ENCODE measurements at regions not wholly inside any gene's neighbourhood (a gene's known extent, or its start where the extent isn't known, plus 50 kb on each side); places are given as distances from the start of the nearest gene placed in this dataset.
"Not testable (repeated sequence)": the region's sequence is repeated elsewhere in the genome, so short reads cannot be mapped to it uniquely, and the experiment has no call there.

DNA sequence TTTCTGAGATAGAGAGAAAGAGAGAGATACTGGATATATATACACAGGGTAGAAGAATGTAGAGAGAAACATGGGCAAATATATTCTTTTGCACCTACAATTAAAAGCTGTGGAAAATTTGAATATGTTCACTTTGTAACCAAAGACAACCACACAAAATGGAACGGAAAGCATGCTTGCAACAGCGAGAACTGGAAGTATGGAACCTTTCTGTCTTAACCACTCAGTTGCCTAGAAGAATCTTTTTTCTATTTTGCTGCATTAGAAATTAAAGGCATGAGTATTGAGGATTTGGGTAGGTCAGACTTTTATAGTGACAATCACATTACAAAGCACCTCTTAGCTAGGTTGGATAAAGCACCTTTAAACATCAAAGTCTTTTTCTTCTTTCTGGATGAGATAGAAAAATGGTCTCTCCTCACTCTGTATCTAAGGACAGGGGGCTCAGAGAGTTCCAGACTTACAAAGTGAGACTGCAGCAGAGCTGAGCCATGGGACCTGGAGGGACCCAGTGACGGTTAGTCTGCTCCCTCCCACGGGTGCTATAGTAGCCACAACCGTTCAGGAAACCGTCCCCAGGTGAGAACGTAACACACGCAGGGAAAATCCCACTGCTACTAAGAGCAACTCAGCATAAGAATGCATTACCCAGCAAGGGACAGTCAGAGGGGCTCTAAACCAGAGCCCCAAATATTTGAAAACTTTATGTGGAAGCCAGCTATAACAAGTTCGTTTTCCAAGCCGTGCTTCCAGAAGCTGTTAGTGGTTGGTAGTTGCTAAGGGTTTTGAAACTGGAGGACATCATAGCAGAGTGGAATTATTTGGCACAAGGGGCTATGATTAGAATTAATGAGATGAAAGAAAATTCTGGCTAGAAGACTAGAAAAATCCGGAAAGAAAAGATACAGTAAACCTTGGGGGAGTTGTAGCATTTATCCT, 97.1 kb downstream of the DAD1 start:
- no peak for DNase-seq

DNA sequence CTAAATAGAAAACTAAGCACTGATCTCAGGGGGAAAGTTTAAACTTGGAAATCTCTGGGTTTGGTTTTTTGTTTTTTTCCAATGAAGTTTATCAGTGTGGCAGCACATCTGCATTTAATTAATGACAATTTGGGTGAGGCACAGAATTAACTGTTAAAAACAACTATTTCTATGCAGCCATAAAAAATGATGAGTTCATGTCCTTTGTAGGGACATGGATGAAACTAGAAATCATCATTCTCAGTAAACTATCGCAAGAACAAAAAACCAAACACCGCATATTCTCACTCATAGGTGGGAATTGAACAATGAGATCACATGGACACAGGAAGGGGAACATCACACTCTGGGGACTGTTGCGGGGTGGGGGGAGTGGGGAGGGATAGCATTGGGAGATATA, 98.0 kb downstream of the DAD1 start:
- DNase-seq = not testable (repeated sequence)

DNA sequence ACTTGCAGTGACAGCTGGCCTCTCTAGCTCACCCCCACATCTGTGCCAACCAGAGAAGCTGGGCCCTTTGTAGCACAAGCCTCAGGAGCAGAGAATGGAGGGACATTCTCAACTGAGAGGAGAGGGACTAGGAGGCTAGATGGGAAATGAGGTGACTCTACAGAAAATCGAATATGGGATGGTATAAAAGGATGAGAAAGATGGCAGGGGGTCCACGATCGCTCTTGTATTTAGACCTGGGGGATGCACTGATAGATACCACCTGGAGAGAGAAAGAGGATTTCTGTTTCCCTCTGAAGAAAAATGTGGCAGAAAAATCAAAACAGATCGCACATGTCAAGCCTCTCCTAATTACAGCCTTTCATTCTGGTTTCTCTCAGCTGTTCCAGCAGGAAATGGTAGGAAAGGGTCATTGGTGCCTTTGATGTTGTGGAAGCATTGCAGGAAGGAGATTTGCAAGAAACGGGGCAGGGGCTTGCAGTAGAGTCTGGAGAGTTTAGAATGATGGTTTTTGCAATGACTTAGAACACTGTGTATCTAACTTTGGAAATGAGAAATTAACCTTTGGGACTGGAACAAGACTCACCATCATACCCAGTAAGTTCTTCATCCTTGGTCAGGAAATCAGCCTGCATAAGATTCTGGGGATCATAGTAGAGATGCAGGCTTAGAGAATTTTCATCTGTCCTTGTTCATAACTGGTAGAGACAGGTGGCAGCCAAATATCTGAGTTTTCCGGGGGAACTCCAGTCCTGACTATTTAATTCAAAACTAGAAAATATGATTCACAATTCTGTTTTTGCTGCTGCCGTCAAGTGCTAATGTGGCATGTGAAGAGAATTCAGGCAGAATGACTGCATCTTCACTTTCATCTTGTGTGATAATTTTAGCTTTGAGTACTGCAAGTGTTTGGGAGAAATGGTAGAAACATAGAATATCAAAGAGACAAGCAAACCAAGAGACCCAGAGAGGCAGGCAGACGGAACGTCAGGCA, 98.8 kb downstream of the DAD1 start:
- no peak for DNase-seq

DNA sequence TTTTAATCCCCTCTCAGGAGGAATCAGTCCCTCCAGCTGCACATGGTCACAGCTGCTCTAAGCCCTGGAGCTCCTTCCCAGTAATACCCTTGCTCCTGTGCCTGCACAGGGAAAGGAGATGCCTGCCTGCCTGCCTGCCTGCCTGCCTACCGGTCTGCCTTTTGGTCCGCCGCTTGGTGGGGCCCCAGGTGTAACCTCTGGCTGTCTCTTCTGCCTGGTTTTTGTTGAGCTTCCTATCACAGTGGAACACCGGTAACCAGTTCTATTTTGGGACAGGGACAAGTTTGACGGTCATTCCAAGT, 99.8 kb downstream of the DAD1 start:
- DNase-seq = no peak

DNA sequence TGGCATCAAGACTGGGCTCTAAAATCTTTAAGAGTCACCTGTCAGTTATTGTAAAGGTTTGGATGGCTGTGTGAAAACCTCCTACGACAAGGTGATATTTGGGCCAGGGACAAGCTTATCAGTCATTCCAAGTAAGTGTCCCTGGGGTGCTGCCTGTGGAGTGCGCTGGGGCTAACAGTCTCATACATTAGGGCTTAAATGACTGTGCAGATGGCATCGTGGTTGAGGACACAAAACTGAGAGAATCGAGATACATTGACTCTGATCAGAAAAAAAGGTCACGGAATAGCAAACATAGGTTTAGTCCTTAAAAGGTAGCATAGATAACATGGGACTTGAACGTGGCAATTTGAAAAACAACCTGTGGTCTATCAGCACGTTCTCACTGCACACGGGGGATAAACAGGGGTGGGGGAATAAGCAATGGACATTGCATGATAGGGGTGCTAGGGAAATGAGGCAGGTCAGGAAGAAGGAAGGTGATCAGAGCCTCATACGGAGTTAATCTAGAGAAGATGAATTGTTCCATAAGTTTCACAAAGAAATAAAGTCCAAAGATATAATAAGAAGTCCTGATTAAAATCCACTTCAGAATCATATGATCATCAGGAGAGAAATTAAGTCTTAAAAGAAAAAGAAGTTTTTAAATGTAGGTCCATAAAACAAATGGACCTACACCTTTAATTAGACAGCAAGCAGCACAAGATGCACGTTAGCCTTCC, 100.3 kb downstream of the DAD1 start:
- no peak for DNase-seq

DNA sequence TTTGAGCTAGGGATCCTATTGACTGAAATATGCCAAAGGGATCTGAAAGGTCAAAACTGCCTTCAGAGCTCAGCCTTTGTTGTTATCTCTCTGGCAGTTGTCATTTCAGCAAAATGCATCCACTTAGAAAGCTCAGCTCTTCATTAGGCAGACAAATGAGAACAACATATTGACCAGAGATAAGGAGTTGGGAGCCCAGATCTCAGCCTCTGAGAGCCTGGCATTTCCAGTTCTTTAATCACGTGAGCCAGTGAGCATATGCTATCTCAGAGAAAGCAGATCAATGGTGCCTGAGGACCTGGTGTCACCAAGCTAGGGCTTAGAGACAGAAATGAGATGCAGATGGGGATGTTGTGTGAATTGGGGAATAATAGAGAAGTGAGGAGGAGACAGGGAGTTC, 101.1 kb downstream of the DAD1 start:
- no peak for DNase-seq

DNA sequence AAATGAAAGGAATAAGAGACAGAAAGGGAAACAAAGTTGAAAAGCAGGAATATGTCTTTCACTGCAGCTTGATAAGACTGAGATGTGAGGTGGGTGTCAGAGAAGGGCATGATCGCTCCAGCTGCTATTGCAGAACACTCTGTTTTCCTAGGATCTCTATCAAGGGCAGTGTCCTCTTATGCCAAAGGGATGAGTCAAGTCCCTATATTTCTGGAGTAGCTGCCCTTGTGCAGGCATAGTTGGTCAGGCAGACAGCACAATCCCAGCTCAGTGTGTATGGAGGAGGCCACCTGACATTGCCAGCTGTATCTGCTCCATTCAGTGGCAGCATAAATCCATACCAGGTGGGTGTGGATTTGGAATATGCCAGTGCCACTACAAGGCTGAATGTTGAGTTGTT, 101.6 kb downstream of the DAD1 start:
- DNase-seq = no peak

DNA sequence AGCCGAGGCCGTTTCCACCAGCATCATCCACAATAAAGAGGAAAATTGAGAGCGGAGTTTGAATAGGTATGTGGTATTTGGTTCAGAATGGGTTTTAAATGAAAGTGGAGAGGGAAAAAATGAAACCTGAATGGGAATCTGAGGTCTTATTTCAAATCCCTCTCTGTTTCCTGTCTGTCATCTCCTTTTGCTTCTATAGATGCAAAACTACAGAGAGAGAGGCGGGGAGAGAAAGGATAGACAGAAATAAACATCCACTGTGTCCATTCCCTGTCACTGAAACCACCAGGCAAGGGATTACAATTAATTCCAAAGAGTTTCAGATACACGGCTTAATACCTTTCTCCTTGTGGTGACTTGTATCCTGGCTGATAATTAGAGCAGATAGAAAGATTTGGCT, 102.3 kb downstream of the DAD1 start:
- no peak for DNase-seq

DNA sequence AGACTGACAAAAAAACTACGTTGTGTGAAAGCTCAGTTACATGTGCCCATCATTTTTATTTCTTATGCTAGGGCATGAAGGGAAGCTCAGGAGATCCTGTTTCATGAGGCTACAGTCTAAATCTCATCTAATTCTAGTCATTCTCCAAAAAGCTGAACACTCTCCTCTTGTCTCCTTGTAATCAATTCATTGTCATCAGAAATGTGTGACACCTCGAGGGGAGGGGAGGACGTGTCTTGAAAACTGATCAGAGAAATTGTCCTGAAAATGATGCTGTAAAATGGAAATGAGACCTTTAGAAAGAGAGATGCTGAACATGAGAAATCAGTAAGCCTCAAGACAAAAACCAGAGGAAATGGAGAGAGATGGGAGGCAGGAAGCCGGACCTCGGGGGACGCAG, 103.4 kb downstream of the DAD1 start:
- DNase-seq = no peak

DNA sequence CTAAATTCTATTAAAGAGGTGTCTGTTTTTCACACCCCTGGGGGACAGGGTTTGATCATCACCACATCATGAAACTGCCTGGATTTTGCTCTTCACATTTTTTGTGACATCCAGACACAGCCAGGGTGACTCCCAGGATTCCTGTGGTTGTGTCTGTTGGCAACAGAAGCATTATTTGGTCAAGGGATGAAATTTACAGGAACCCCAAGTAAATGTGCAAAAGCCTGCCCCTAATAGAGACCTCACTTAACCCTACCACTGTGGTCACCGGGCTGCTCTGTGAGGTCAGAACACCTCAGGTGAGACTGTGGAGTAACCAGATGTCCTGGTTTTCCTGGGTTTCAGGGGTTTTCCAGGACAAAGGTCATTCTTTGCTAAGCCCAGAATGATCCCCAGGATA, 103.8 kb downstream of the DAD1 start:
- no peak for DNase-seq

DNA sequence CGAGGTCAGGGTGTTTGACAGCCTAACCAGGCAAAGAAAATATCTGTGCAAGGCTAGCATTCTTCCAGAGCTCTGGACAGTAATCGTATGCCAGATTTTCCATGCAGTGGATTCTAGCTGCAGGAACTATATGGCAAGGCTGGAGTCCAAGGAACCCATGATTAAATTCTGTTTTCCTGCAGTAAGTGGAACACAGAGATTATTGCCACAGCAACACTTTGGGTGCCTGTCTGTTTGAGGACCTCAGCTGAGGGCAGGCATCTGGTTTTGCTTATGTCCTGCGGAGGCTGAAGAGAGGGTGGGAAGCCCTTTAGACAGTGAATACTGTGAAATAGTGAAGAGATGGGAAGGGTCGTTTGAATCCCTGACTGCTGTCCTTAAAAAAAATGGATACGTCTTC, 104.4 kb downstream of the DAD1 start:
- no peak for DNase-seq

DNA sequence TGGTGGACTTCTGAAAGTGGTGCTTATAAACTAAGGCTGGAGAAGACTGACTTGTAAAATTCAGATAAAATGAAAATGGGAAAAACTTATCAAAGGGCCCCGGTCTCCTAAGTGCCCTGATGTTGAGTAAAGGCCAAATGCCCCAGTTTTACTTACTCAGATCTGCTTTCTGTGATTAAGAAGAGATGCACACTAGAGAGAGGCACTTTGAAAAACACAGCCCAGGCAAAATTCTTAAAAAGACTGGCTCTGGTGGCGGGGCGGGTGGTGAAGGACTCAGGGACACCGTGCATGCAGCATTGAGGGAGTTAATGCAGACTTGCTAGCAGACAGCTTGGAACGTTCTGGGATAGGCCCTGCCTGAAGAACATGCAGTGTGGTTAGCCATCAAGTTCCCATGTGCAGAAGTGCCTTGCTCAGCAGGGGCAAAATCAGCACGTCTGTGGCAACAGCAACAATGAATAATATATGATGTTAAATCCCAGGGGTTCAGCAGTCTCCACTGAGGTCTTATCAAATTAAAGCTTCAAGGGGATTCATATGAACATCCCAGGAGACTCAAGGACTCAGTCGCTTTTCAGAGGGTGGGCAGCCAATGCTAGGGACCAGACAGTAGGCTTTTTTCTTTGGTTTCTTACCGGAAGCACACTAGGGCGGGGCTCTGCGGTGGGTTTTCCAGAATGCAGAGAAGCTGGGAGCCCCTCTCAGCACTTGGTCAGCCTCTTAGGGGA, 105.0 kb downstream of the DAD1 start:
- DNase-seq = no peak

DNA sequence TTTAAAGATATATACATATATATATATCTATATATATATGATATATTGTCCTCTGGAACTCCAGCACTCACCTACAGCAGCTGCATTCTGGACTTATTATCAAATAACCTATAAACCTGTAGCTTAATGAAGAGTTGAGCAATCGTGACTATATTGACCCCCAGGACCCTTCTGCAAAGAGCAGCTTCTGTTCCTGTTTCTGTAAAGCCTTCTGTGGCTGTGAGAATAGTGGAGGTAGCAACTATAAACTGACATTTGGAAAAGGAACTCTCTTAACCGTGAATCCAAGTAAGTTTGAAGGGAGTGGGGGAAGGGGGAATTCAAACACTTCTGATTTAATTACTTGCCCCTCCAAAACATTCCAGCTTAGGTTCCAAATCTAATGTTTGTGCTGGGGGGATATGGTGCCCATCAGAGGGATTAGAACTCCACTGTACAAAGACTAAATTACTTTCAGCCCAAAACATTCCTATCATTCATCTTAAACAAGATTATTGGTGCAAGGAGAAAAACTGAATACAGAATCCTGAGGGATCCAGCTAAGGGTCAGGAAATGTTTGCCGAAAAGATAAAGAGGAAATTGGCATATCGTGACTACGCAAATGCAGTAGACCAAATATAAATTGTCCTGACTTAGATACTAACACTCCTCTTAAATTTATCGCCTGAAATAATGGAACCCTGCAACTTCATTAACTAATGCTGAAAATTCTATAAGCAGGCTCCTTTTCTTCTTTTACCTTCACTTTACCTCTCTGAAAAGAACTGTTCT, 106.1 kb downstream of the DAD1 start:
- no peak for DNase-seq

DNA sequence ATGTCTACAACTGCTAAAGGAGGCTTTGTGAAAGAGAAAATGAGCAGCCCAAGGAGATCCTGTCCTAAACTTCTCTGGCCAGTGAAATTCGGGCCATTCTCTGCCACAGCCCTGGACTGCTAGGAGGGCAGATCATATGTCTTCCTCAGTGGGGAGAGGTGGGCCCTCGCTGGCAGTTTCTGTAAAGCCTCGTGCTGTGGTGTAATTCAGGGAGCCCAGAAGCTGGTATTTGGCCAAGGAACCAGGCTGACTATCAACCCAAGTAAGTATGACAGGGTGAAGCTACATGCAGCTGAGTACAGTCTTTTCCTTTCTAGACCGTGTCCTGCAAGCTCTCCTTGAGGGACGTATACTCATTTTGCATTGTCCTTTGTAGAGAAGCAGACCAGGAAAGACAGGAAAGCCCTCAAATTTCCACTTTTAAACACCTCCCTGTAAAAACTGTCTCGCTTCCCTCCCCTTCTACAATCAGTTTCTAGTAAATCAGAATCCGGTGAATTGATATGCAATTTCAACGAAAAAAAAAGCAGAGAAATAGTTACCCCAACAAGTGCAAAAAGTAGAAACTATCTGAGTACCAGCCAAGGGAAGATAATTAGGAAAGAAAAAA, 106.8 kb downstream of the DAD1 start:
- no peak for DNase-seq

DNA sequence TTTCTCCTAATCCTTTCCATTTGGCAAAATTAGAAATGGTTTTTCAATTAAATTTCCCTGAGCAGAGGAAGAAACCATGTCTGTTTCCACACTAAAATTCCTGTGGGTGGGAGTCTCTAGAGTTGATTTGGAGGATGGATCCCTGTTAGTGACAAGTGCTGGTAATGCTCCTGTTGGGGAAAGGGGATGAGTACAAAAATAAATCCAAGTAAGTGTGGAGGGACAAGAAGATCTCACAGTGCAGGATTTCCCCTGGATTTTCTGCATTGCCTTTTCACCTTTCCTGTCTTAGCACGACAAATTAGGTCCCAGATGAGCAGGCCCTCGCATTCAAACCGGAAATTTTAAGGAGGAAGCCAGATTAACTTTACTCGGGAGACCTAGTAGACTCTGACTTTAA, 107.5 kb downstream of the DAD1 start:
- no peak for DNase-seq

DNA sequence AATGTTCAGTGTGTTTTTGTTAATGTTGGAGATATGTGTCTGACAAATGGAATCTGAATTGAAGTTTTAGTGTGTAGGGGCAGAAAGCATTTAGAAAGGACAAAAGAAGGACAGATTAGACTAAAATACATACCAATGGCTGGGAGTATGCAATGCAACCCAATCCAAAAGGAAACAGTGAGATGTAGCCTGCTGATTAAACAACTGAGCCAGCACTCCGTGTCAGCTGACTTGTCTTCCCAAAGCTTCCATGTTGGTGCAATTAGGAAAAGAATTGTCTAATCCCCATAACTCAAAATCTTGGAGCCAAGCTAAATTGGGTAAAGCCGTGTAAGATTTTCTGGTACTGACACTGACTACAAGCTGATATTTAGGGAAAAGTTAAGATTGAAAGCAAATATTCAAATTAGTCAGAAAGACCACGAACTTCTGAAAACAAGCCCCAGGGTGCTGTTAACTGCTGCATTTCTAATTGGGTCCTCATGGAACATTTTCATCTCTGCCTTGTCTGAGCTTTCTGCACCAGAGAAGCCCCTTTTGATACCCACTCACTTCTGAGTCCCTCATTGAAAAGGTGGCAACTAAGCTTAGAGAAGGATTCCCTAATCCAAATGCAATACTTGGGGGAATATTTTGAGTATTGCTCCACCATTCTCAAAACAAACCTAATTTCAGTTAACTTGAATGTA, 109.1 kb downstream of the DAD1 start:
- no peak for DNase-seq

DNA sequence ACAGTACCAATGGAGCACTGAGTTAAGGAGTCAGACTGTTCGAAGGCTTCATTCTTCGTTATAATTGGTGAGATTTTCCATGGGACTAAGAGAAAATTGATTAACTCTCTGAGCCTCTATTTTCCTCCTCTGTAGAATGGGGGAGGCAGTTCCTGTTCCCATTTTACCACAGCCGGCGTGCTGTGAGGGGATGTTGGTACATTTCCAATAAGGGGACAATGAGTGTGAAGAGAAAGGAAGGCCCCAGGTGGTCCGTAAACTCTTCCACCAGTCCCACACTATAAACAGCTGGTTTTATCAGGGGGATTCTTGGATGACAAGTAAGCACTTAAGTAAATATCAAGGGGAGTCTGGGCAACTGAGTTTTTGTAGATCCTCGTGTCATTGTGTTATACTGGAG, 109.9 kb downstream of the DAD1 start:
- DNase-seq = no peak

DNA sequence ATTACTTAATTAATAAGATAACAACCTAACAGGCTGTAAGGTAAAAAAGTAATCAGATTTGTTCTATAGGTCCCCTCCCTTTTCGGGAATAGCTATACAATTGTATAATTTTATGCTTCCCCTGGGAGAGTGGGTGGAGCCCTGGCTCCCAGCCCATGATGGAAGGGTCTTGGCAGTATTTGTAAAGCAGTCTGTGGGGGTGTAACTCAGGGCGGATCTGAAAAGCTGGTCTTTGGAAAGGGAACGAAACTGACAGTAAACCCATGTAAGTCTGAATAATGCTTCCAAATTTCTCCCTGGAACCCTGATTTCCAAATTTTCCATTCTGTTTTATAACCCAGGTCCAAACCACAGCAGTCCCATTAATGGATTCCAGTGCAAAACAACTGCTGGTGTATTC, 110.4 kb downstream of the DAD1 start:
- peak; percentile 3 for DNase-seq

DNA sequence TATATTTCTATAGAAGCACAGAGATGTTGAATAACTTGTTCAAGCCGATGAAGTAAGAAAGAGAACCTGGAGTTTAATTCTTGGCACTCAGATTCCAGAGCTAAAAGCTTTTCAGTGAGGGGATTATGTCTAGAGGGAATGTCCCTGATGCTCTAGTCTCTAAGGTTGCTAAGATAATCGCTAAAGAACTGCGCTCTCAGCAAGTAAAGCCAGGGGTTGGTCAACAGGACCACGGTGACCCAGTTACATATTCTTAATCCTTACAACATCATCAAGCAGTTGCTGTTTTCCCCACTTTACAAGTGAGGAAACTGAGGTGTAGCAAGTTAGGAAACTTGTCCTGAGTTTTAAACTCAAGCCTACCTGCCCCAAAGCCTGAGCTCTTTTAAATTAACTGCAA, 110.8 kb downstream of the DAD1 start:
- DNase-seq = no peak

DNA sequence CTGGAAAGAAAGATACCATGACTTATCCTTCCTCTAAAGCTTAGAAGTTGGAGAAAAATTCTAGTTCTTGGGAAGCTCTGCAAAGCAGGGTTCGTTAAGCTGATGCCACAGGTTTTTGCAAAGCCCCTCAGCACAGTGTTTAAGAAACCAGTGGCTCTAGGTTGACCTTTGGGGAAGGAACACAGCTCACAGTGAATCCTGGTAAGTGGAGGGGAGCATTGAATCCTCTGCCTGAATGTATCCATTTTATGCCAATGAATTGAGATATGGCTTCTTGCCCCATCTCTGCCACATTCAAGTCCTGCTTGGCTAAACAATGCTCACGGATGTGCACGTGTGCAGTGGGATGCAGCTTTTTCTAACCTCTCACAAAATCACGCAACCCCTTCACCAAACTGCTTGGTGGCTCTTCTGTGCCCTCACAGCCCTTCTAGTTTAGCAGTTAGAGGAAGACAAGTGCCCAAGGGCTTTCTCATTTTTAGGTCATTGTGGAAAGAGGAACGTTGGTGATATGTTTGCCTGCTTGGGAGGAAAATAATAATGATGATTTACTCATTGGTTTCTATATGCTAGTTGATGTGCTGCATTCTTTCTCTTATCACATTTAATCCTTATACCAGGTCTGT, 111.3 kb downstream of the DAD1 start:
- DNase-seq = no peak
